ENCODE measurements at regions not wholly inside any gene's neighbourhood (a gene's known extent, or its start where the extent isn't known, plus 50 kb on each side); places are given as distances from the start of the nearest gene placed in this dataset.

DNA sequence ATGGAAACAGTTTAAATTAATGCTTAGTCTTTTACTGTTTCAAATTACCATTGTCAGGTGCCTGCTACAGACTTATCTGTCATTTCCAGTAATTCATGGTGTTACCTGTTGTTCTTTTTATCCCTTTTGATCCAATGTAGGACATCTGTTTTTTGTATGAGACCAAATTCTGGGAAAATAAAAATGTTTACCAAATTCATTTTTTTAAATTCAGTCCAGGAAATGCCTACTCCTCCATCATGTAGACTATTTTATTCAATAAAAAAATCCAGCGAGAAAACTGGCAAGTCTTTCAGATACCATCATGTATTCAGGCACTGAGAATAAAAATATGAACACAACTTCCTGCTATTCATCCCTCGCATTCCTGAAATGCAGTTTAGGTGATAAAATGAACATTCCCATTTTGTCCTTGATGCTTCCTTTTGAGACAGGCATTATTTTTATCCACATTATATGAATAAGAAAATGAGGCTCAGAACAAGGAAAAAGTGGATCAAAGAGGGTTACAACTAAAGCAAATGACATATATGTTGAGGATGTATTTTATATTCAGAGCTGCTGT is 584.2 kb downstream of the SPRY1 start:
- TF ChIP-seq CTCF (IDR thresholded peaks at IDR 0.05; ENCODE audit: low read length) (no peak), EZH2 (IDR thresholded peaks at IDR 0.05; ENCODE audit: borderline replicate concordance, low read length) (no peak)
